ENCODE measurements at regions not wholly inside any gene's neighbourhood (a gene's known extent, or its start where the extent isn't known, plus 50 kb on each side); places are given as distances from the start of the nearest gene placed in this dataset.

DNA sequence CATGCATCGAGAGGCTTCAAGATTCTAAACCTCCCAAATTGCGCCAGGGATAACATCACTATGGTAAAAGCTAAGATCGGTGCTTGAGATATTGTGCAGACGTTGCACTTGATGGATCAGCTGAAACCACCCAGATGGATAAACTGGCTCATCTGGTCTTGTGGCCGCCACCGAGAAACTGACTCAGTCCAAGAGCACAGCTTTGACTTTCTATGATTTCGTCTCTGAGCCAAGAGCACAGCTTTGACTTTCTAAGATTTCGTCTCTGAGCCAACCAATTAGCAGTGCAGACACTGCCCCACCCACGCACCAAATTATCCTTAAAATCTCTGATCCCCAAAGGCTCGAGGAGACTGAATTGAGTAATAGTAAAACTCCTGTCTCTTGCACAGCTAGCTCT lies 687.2 kb downstream of the FAM133A start:
- no peak for TF ChIP-seq TEAD4 (IDR thresholded peaks at IDR 0.05)
- no peak for TF ChIP-seq CREB1 (IDR thresholded peaks at IDR 0.05; ENCODE audit: low read depth)
- TF ChIP-seq EP300 (IDR thresholded peaks at IDR 0.05; ENCODE audit: borderline replicate concordance), result no peak
- TF ChIP-seq TCF12 (IDR thresholded peaks at IDR 0.05; ENCODE audit: low read depth), result no peak
- no peak for TF ChIP-seq CEBPB (IDR thresholded peaks at IDR 0.05)
- no peak for TF ChIP-seq ZBTB7A (IDR thresholded peaks at IDR 0.05; ENCODE audit: low read depth)
- TF ChIP-seq, protein P1, sequence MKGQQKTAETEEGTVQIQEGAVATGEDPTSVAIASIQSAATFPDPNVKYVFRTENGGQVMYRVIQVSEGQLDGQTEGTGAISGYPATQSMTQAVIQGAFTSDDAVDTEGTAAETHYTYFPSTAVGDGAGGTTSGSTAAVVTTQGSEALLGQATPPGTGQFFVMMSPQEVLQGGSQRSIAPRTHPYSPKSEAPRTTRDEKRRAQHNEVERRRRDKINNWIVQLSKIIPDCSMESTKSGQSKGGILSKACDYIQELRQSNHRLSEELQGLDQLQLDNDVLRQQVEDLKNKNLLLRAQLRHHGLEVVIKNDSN (IDR thresholded peaks at IDR 0.05), result no peak
- no peak for TF ChIP-seq FOXM1 (IDR thresholded peaks at IDR 0.05; ENCODE audit: borderline replicate concordance, low read depth)
- TF ChIP-seq EGR1 (IDR thresholded peaks at IDR 0.05), result no peak
- TF ChIP-seq, protein P2, sequence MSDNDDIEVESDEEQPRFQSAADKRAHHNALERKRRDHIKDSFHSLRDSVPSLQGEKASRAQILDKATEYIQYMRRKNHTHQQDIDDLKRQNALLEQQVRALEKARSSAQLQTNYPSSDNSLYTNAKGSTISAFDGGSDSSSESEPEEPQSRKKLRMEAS (IDR thresholded peaks at IDR 0.05), result no peak

DNA sequence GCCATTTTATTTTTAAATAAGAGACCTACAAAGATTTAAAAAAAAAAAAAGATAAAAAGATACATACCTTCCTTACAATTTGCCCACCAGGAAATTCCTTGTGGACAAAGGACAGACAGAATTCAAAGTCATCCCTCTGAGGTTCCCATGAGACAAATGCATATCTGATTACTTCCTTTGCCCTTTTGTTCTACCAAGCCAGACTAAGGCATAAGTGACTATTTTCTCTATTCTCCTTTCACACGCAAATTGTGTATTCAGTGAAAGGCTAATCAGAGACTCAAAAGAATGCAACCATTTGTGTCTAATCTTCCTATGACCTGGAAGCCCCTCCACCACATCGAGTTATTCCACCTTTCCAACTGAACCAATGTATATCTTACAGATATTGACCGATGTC lies 691.7 kb downstream of the FAM133A start:
- no peak for TF ChIP-seq EGR1 (IDR thresholded peaks at IDR 0.05)
- TF ChIP-seq NFIC (IDR thresholded peaks at IDR 0.05), result no peak

DNA sequence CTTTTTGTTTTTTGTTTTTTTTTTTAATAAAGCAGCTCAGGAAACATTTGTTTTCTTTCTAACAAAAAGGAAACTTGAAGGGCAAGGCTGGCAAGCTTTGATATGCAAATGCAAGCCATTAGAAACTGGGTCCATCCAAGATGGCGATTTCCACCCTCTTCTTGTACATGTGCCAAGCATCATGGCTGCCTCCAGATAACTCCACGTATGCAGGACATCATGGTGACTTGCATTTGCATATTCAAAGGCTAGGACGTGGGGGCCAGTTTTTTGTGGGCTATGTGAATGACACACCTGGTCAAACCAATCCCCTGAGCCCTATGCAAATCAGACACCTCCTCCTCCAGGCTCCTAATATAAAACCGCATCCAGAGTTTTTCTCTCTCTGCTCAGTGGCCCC lies 692.6 kb downstream of the FAM133A start:
- TF ChIP-seq FOXM1 (IDR thresholded peaks at IDR 0.05; ENCODE audit: borderline replicate concordance, low read depth) (no peak), NFIC (IDR thresholded peaks at IDR 0.05) (no peak), ZBTB7A (IDR thresholded peaks at IDR 0.05; ENCODE audit: low read depth) (no peak), EP300 (IDR thresholded peaks at IDR 0.05; ENCODE audit: borderline replicate concordance) (no peak), CEBPB (IDR thresholded peaks at IDR 0.05) (no peak), RAD21 (IDR thresholded peaks at IDR 0.05; ENCODE audit: low read depth) (no peak), TEAD4 (IDR thresholded peaks at IDR 0.05) (no peak), TAF1 (IDR thresholded peaks at IDR 0.05; ENCODE audit: low read depth) (no peak), YY1 (IDR thresholded peaks at IDR 0.05; ENCODE audit: low read depth) (no peak), TCF12 (IDR thresholded peaks at IDR 0.05; ENCODE audit: low read depth) (no peak), EGR1 (IDR thresholded peaks at IDR 0.05) (no peak), CREB1 (IDR thresholded peaks at IDR 0.05; ENCODE audit: low read depth) (no peak)
- TF ChIP-seq, protein P2 (IDR thresholded peaks at IDR 0.05), result no peak
- TF ChIP-seq, protein P1 (IDR thresholded peaks at IDR 0.05), result no peak
- TF ChIP-seq, protein P3, sequence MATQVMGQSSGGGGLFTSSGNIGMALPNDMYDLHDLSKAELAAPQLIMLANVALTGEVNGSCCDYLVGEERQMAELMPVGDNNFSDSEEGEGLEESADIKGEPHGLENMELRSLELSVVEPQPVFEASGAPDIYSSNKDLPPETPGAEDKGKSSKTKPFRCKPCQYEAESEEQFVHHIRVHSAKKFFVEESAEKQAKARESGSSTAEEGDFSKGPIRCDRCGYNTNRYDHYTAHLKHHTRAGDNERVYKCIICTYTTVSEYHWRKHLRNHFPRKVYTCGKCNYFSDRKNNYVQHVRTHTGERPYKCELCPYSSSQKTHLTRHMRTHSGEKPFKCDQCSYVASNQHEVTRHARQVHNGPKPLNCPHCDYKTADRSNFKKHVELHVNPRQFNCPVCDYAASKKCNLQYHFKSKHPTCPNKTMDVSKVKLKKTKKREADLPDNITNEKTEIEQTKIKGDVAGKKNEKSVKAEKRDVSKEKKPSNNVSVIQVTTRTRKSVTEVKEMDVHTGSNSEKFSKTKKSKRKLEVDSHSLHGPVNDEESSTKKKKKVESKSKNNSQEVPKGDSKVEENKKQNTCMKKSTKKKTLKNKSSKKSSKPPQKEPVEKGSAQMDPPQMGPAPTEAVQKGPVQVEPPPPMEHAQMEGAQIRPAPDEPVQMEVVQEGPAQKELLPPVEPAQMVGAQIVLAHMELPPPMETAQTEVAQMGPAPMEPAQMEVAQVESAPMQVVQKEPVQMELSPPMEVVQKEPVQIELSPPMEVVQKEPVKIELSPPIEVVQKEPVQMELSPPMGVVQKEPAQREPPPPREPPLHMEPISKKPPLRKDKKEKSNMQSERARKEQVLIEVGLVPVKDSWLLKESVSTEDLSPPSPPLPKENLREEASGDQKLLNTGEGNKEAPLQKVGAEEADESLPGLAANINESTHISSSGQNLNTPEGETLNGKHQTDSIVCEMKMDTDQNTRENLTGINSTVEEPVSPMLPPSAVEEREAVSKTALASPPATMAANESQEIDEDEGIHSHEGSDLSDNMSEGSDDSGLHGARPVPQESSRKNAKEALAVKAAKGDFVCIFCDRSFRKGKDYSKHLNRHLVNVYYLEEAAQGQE (IDR thresholded peaks at IDR 0.05; ENCODE audit: low read depth), result no peak

DNA sequence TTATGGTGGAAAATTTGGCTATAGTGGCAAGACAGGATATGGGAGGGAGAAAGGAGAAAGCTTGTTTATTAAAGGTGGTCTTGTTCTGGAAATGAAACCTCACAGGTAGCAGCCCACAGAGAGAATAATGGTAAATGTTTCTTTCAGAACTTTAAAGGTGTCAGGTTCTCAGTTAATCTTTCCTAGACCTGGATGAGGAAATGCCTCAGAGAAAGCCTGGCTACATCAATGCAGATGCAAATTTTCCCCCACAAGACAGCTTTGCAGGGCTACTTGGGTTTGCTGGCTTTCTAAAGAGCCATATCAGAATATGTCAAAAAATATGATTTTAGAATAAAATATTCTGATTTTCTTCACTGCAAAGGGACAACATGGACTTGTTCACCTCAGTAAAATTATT lies 715.0 kb downstream of the FAM133A start:
- no peak for TF ChIP-seq RAD21 (IDR thresholded peaks at IDR 0.05; ENCODE audit: low read depth)

DNA sequence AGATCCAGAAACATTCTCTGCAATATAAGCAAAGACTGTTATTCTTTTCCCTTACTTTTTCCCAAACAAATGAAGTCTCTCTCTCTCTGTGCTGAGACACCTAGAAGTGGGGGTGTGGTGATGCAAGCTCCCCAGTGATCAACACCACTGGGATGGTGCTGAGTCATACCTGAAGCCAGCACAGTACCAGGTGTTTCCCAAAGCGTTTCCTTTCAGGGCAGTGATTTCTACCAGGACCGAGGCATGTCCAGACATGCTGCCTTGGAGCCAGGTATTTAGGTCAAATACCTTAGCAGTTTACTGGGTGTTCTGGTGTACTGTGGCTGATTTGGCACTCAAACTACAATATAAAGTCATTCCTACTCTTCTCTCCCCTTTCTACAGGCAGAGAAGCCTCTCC lies 726.5 kb downstream of the FAM133A start:
- no peak for TF ChIP-seq CREB1 (IDR thresholded peaks at IDR 0.05; ENCODE audit: low read depth)
- TF ChIP-seq ZBTB7A (IDR thresholded peaks at IDR 0.05; ENCODE audit: low read depth), result no peak
- TF ChIP-seq CEBPB (IDR thresholded peaks at IDR 0.05), result no peak
- TF ChIP-seq, protein P2 (IDR thresholded peaks at IDR 0.05), result no peak
- TF ChIP-seq TEAD4 (IDR thresholded peaks at IDR 0.05), result no peak
- TF ChIP-seq FOXM1 (IDR thresholded peaks at IDR 0.05; ENCODE audit: borderline replicate concordance, low read depth), result no peak
- TF ChIP-seq EGR1 (IDR thresholded peaks at IDR 0.05), result no peak
- TF ChIP-seq TCF12 (IDR thresholded peaks at IDR 0.05; ENCODE audit: low read depth), result no peak
- no peak for TF ChIP-seq YY1 (IDR thresholded peaks at IDR 0.05; ENCODE audit: low read depth)
- no peak for TF ChIP-seq EP300 (IDR thresholded peaks at IDR 0.05; ENCODE audit: borderline replicate concordance)
- no peak for TF ChIP-seq NFIC (IDR thresholded peaks at IDR 0.05)
- no peak for TF ChIP-seq TAF1 (IDR thresholded peaks at IDR 0.05; ENCODE audit: low read depth)
- TF ChIP-seq, protein P1 (IDR thresholded peaks at IDR 0.05), result no peak
- TF ChIP-seq, protein P3 (IDR thresholded peaks at IDR 0.05; ENCODE audit: low read depth), result no peak
- no peak for TF ChIP-seq RAD21 (IDR thresholded peaks at IDR 0.05; ENCODE audit: low read depth)

DNA sequence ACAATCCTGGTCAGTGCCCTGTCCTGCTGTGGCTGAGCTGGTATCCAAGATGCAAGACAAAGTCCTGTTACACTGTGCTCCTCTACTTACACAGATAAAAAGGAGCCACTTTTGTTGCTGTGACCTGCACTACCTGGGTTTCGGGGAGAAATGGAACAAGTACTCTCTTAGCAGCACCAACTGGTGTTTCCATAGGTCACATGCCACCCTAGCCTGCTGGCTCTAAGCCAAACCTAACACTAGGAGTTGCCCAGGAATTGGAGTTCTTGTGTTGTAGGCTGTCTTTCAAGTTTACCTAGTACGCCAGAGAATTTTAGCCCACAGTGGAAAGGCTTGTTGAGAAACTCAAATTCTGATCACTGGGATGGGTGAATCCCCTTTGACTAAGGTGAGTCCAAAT lies 727.4 kb downstream of the FAM133A start:
- TF ChIP-seq YY1 (IDR thresholded peaks at IDR 0.05; ENCODE audit: low read depth) (no peak), TAF1 (IDR thresholded peaks at IDR 0.05; ENCODE audit: low read depth) (no peak), NFIC (IDR thresholded peaks at IDR 0.05) (no peak), EGR1 (IDR thresholded peaks at IDR 0.05) (no peak), RAD21 (IDR thresholded peaks at IDR 0.05; ENCODE audit: low read depth) (no peak), CREB1 (IDR thresholded peaks at IDR 0.05; ENCODE audit: low read depth) (no peak), FOXM1 (IDR thresholded peaks at IDR 0.05; ENCODE audit: borderline replicate concordance, low read depth) (no peak), TEAD4 (IDR thresholded peaks at IDR 0.05) (no peak), TCF12 (IDR thresholded peaks at IDR 0.05; ENCODE audit: low read depth) (no peak), ZBTB7A (IDR thresholded peaks at IDR 0.05; ENCODE audit: low read depth) (no peak)
- TF ChIP-seq, protein P1 (IDR thresholded peaks at IDR 0.05), result no peak
